ENCODE measurements at regions not wholly inside any gene's neighbourhood (a gene's known extent, or its start where the extent isn't known, plus 50 kb on each side); places are given as distances from the start of the nearest gene placed in this dataset.

DNA sequence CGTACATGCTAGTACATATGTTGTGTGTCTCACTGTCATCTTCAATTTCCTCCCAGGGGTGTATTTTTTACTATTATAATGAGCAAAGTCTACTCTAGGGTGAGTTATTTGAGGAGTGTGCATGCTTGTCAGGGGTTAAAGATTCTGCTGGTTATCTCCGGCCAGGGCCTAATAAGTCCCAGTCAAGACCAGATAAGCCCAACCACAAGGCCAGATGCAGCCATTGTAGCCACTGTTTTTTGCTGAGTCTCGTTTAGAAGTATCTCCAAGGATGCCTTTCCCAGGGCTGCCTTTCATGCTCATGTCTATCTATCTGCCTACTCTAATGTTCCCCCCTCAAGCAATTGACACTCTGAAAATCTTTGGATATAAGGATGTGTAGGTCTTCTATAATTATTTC, 300.5 kb downstream of the IPO8 start:
- intact Hi-C loops (cut with DNase I) = no loop called here
- no peaks in the 10 kb centered on the region for H3K9me3 ChIP-seq

DNA sequence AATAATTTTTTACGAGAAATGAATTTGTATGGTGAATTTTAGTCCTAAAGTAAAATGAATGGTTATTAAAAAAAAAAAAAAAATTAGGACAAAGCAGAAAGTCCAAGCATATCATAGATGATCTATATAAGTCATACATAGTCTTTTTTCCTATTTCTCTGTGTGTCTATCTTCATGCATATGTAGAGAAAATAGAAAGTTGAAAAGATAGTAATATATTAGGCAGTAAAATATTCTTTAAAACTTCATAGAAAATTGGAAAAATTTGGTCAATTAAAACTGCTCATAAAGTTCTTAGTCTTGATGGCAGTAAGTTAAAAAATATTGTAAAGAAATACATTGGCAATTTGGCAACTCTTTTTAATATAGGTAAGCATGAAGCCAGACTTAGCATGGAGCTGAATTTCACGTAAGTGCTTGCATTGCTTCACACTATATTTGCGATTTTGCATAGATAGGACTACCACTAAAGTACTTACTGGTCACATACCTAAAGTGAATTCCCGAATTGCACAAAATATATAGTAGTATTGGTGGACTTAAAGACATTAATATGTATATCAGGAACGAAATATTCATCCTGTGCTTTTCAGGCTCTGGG, 303.8 kb downstream of the IPO8 start:
- no peak for TF ChIP-seq CTCF (IDR thresholded peaks at IDR 0.05)
- Histone ChIP-seq H3K4me1 (no peaks in the 10 kb centered on the region), H3K4me3 (no peak overlapping the region), H3K36me3 (no peaks in the 10 kb centered on the region), H3K27me3 (no peaks in the 10 kb centered on the region), H3K9me3 (no peaks in the 10 kb centered on the region), H3K27ac (no peak overlapping the region)
- intact Hi-C loops (cut with DNase I) = no loop called here
- DNase-seq = no peak
- ATAC-seq = no peak

More for the DNA sequence above, 300.5 kb downstream of the IPO8 start:
- no peak overlapping the region for H3K4me3 ChIP-seq
- no peak overlapping the region for H3K27ac ChIP-seq
- DNase-seq = no peak
- H3K36me3 ChIP-seq = no peaks in the 10 kb centered on the region
- TF ChIP-seq CTCF (IDR thresholded peaks at IDR 0.05) = no peak
- no peak for ATAC-seq
- no peaks in the 10 kb centered on the region for H3K27me3 ChIP-seq
- H3K4me1 ChIP-seq = no peaks in the 10 kb centered on the region

DNA sequence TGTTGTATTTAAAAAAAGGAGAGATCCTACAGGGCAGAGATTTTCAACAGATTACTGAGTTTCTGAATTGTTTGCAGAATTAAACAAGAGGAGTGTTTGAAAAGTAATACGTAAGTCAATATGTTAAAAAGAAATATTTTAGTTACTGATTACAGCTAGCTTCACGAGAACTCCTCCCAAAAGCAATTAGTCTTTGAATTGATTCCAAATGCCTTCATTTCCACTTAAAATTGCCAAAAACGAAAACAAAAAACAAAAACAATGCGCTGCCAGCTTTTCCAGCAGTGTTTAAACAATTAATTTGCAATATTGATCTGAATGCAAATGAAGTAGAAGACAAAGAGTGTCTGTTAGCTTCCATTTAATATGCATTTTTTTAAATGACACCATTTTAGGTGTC, 310.0 kb downstream of the IPO8 start:
- no peak for ATAC-seq
- no peak for DNase-seq
- H3K36me3 ChIP-seq = no peaks in the 10 kb centered on the region
- no peaks in the 10 kb centered on the region for H3K27me3 ChIP-seq
- intact Hi-C loops (cut with DNase I) = no loop called here
- H3K4me3 ChIP-seq = no peak overlapping the region
- H3K9me3 ChIP-seq = no peaks in the 10 kb centered on the region
- no peak for TF ChIP-seq CTCF (IDR thresholded peaks at IDR 0.05)
- H3K27ac ChIP-seq = no peak overlapping the region
- H3K4me1 ChIP-seq = no peaks in the 10 kb centered on the region

GRCh38 chr12:30384976-30385375, 310.7 kb downstream of the IPO8 start:
- Histone ChIP-seq H3K9me3 (no peaks in the 10 kb centered on the region), H3K36me3 (no peaks in the 10 kb centered on the region), H3K4me1 (no peaks in the 10 kb centered on the region), H3K27me3 (no peaks in the 10 kb centered on the region), H3K4me3 (no peak overlapping the region), H3K27ac (no peak overlapping the region)
- intact Hi-C loops (cut with DNase I) = no loop called here
- ATAC-seq = no peak
- DNase-seq = no peak
- TF ChIP-seq CTCF (IDR thresholded peaks at IDR 0.05) = no peak

DNA sequence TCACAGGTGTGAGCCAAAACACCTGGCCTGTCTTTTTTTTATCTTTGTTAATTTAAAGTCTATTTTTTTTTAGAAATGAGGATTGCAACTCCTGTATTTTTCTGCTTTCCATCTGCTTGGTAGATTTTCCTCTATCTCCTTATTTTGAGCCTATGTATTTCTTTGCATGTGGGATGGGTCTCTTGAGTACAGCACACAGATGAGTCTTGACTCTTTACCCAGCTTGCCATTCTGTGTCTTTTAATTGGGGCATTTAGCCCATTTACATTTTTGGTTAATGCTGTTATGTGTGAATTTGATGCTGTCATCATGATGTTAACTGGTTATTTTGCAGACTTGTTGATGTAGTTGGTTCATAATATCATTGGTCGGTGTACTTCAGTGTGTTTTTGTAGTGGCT, 317.4 kb downstream of the IPO8 start:
- TF ChIP-seq CTCF (IDR thresholded peaks at IDR 0.05) = no peak
- Histone ChIP-seq H3K27me3 (no peaks in the 10 kb centered on the region), H3K9me3 (no peaks in the 10 kb centered on the region), H3K27ac (no peak overlapping the region), H3K4me3 (no peak overlapping the region), H3K4me1 (no peaks in the 10 kb centered on the region), H3K36me3 (no peaks in the 10 kb centered on the region)
- DNase-seq (no peak), ATAC-seq (no peak)
- intact Hi-C loops (cut with DNase I) = no loop called here

DNA sequence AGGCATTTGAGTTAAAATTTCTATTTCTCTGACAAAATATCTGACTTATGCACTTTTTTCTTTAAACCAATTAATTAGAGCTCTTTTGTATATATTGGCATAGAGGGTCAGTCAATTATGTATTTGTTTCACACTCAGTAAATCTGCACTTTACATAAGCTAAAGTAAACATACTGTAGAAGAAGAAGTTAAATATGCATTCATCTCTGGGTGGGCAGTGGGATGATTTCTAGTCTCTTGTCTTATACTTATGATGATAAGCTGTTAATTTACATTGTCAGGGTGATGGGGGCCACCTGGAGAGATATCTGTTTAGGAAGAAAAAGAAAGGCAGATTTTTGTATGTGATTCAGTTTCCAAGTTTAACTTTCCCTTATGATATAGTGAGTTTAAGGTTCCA, 330.8 kb downstream of the IPO8 start:
- DNase-seq = no peak
- intact Hi-C loops (cut with DNase I) = no loop called here
- no peaks in the 10 kb centered on the region for H3K4me1 ChIP-seq

More for the DNA sequence above, 330.8 kb downstream of the IPO8 start:
- ATAC-seq = no peak
- no peaks in the 10 kb centered on the region for H3K9me3 ChIP-seq
- H3K27ac ChIP-seq = no peak overlapping the region
- TF ChIP-seq CTCF (IDR thresholded peaks at IDR 0.05) = no peak
- H3K27me3 ChIP-seq = no peaks in the 10 kb centered on the region
- H3K36me3 ChIP-seq = no peaks in the 10 kb centered on the region
- H3K4me3 ChIP-seq = no peak overlapping the region
